CD14-positive monocyte (primary cell): ENCODE measurements at regions not wholly inside any gene's neighbourhood (a gene's known extent, or its start where the extent isn't known, plus 50 kb on each side); places are given as distances from the start of the nearest gene placed in this dataset.
A peak's percentile ranks its signal among the peaks of the same experiment; 100 is the strongest.

Experiments used
- DNase-seq, 3 donors: peaks; one replicate each; pipeline ENCODE4 v3.0.0-alpha.2; 2011 to 2022
- H2AFZ ChIP-seq: 2 replicates; pipeline ENCODE4 v1.6.0; 2012; ENCODE audit warnings: mild to moderate bottlenecking, low read depth, low read length, inconsistent platforms; ENCODE audit not compliant: insufficient read depth, poor library complexity, severe bottlenecking
- H3K27ac ChIP-seq, 2 donors: 1 replicate in 1 of 2; 2 replicates in 1 of 2; pipeline ENCODE4 v1.5.1; 2012 to 2013; ENCODE audit warnings: low read length in 2 of 2, control low read depth in 1 of 2, inconsistent platforms in 1 of 2, low read depth in 1 of 2, mild to moderate bottlenecking in 1 of 2
- H3K27me3 ChIP-seq, 2 donors: one replicate each; pipeline versions ENCODE4 v1.6.0 to v1.6.1; 2011 to 2013; ENCODE audit warnings: low read length in 2 of 2; ENCODE audit not compliant: control insufficient read depth in 2 of 2, insufficient read depth in 2 of 2
- H3K36me3 ChIP-seq, 2 donors: replicated peaks in 1 of 2; 1 replicate in 1 of 2; 2 replicates in 1 of 2; pipeline versions ENCODE4 v1.5.1 to v1.6.1; 2012 to 2013; ENCODE audit warnings: low read length in 2 of 2, control low read depth in 1 of 2, inconsistent platforms in 1 of 2, mild to moderate bottlenecking in 1 of 2; ENCODE audit not compliant: insufficient read depth in 2 of 2, control insufficient read depth in 1 of 2
- H3K4me1 ChIP-seq, 2 donors: 1 replicate in 1 of 2; 2 replicates in 1 of 2; pipeline versions ENCODE4 v1.5.1 to v1.6.1; 2012 to 2013; ENCODE audit warnings: low read length in 2 of 2, control low read depth in 1 of 2, inconsistent platforms in 1 of 2, mild to moderate bottlenecking in 1 of 2, moderate library complexity in 1 of 2; ENCODE audit not compliant: insufficient read depth in 2 of 2, control insufficient read depth in 1 of 2
- H3K4me2 ChIP-seq: replicated peaks from 2 replicates; pipeline ENCODE3; 2012; ENCODE audit warnings: low read length, moderate library complexity, mild to moderate bottlenecking; ENCODE audit not compliant: poor library complexity, severe bottlenecking; ENCODE audit errors: extremely low read depth
- H3K4me3 ChIP-seq, 3 experiments: fragments of 200-600 bp in 1 of 3; sonication (generic) in 1 of 3; replicated peaks in 1 of 3; 1 replicate in 2 of 3; 2 replicates in 1 of 3; pipeline ENCODE4 v1.5.1; 2011 to 2013; ENCODE audit warnings: low read length in 3 of 3, mild to moderate bottlenecking in 3 of 3, control low read depth in 2 of 3, low read depth in 2 of 3, inconsistent platforms in 1 of 3, moderate library complexity in 1 of 3
- H3K79me2 ChIP-seq: 2 replicates; pipeline ENCODE4 v1.6.0; 2012; ENCODE audit warnings: mild to moderate bottlenecking, control low read depth, inconsistent platforms, low read length, moderate library complexity; ENCODE audit not compliant: insufficient read depth
- H3K9ac ChIP-seq: 2 replicates; pipeline ENCODE4 v1.6.0; 2017; ENCODE audit warnings: low read length, mild to moderate bottlenecking; ENCODE audit not compliant: insufficient read depth, poor library complexity, severe bottlenecking
- H3K9me3 ChIP-seq, 2 donors: replicated peaks in 1 of 2; 1 replicate in 1 of 2; 2 replicates in 1 of 2; pipeline versions ENCODE4 v1.5.1 to v1.6.1; 2012 to 2013; ENCODE audit warnings: low read length in 2 of 2, control low read depth in 1 of 2; ENCODE audit not compliant: control insufficient read depth in 1 of 2, insufficient read depth in 1 of 2
- H4K20me1 ChIP-seq: 2 replicates; pipeline ENCODE4 v1.6.0; 2012; ENCODE audit warnings: mild to moderate bottlenecking, low read length, control low read depth, moderate library complexity; ENCODE audit not compliant: insufficient read depth
- H3K27ac Mint-ChIP-seq, 7 donors: one replicate each; pipeline ENCODE4 v1.8.0; 2020; ENCODE audit warnings: mild to moderate bottlenecking in 7 of 7, mixed read lengths in 7 of 7, moderate library complexity in 6 of 7, inconsistent platforms in 2 of 7
- H3K27me3 Mint-ChIP-seq, 3 donors: one replicate each; pipeline ENCODE4 v1.8.0; 2021 to 2022; ENCODE audit warnings: low read depth in 3 of 3, mild to moderate bottlenecking in 3 of 3, mixed read lengths in 3 of 3, moderate library complexity in 3 of 3, inconsistent platforms in 1 of 3
- H3K36me3 Mint-ChIP-seq, 2 donors: one replicate each; pipeline ENCODE4 v1.8.0; 2020; ENCODE audit warnings: mixed read lengths in 2 of 2, inconsistent platforms in 1 of 2, mild to moderate bottlenecking in 1 of 2
- H3K4me1 Mint-ChIP-seq: one replicate; pipeline ENCODE4 v1.8.0; 2020; ENCODE audit warnings: mild to moderate bottlenecking, mixed read lengths
- H3K4me3 Mint-ChIP-seq, 2 donors: one replicate each; pipeline ENCODE4 v1.8.0; 2020; ENCODE audit warnings: mild to moderate bottlenecking in 2 of 2, mixed read lengths in 2 of 2, moderate library complexity in 1 of 2
- H3K9me3 Mint-ChIP-seq, 7 donors: one replicate each; pipeline ENCODE4 v1.8.0; 2020 to 2022; ENCODE audit warnings: mixed read lengths in 7 of 7, mild to moderate bottlenecking in 6 of 7, moderate library complexity in 6 of 7, inconsistent platforms in 2 of 7
- WGBS: methylation state at CpG from one replicate; pipeline ENCODE4 v1.1.5; 2013; ENCODE audit warnings: missing lambda C conversion rate; ENCODE audit not compliant: insufficient coverage; 5-methylcytosine and 5-hydroxymethylcytosine counted together
- intact Hi-C, 2 donors: fragments of 100-400 bp; cut with micrococcal nuclease; formaldehyde crosslinking; loops; one replicate each; pipeline versions ENCODE4 v1.15.0 to v1.15.1; 2023
- TF ChIP-seq, protein P1 (sequence below): fragments of 200-600 bp; IDR thresholded peaks from one replicate; pipeline ENCODE4 v1.8.0; 2022; ENCODE audit warnings: antibody characterized with exemption, mild to moderate bottlenecking

DNA sequence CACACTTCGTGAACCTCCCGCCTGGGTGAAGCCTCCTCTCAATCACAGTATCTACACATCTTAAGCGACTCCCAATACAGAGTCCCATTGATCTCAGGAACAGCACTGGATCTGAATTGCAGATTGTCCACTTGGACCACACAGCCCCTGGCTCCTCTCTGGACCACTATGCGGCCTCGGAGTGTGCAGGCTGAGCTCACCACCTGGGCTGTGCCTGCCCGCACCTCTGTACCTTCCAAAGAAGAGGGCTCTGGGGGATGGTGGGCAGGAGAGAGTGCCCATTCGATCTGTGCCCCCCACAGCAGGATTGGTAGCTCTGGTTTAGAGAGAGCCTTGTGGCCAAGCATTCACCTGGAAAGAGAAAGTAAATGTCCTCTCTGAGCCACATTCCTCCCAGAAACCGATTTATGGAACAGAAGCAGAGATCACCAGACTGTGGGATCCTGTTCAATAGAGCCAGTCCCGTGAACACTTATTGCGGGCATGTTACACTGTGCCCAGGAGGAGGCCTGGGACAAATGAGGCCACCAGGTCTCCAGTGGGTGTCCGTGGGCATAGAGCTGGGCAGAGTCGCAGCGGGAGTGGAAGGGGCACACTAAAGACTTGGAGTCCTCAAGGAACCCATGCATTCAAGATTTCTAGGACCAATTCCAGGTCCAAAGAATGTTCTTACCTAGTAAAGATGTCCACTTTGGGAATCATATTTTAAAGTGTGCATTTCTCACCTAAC lies 141.6 kb upstream of the SOX1 start:
- intact Hi-C loops = no loop called here
- H3K4me3 Mint-ChIP-seq = no peak overlapping the region
- no peaks in the 10 kb centered on the region for H3K79me2 ChIP-seq
- H3K9me3 ChIP-seq = no peaks in the 10 kb centered on the region
- H3K27me3 ChIP-seq = no peaks in the 10 kb centered on the region
- peak overlapping the region in 1 of 7 donors; percentile 58 for H3K27ac Mint-ChIP-seq
- peaks cover 0 to 5% (median 0%) of the 10 kb centered on the region in 7 donors for H3K9me3 Mint-ChIP-seq
- H3K9ac ChIP-seq = no peak overlapping the region
- H4K20me1 ChIP-seq = no peaks in the 10 kb centered on the region
- no peak overlapping the region for H3K4me3 ChIP-seq
- H3K27ac ChIP-seq = no peak overlapping the region
- no peak overlapping the region for H3K4me2 ChIP-seq
- no peaks in the 10 kb centered on the region for H3K36me3 Mint-ChIP-seq
- TF ChIP-seq, protein P1, sequence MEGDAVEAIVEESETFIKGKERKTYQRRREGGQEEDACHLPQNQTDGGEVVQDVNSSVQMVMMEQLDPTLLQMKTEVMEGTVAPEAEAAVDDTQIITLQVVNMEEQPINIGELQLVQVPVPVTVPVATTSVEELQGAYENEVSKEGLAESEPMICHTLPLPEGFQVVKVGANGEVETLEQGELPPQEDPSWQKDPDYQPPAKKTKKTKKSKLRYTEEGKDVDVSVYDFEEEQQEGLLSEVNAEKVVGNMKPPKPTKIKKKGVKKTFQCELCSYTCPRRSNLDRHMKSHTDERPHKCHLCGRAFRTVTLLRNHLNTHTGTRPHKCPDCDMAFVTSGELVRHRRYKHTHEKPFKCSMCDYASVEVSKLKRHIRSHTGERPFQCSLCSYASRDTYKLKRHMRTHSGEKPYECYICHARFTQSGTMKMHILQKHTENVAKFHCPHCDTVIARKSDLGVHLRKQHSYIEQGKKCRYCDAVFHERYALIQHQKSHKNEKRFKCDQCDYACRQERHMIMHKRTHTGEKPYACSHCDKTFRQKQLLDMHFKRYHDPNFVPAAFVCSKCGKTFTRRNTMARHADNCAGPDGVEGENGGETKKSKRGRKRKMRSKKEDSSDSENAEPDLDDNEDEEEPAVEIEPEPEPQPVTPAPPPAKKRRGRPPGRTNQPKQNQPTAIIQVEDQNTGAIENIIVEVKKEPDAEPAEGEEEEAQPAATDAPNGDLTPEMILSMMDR = no peak
- H3K27me3 Mint-ChIP-seq = peaks cover 9% of the 10 kb centered on the region in 3 donors
- DNase-seq = no peak
- no peaks in the 10 kb centered on the region for H3K36me3 ChIP-seq
- 92% methylated on average over 12 of the region's 13 CpGs for WGBS
- H2AFZ ChIP-seq = no peak overlapping the region
- no peaks in the 10 kb centered on the region for H3K4me1 ChIP-seq
- H3K4me1 Mint-ChIP-seq = no peaks in the 10 kb centered on the region

DNA sequence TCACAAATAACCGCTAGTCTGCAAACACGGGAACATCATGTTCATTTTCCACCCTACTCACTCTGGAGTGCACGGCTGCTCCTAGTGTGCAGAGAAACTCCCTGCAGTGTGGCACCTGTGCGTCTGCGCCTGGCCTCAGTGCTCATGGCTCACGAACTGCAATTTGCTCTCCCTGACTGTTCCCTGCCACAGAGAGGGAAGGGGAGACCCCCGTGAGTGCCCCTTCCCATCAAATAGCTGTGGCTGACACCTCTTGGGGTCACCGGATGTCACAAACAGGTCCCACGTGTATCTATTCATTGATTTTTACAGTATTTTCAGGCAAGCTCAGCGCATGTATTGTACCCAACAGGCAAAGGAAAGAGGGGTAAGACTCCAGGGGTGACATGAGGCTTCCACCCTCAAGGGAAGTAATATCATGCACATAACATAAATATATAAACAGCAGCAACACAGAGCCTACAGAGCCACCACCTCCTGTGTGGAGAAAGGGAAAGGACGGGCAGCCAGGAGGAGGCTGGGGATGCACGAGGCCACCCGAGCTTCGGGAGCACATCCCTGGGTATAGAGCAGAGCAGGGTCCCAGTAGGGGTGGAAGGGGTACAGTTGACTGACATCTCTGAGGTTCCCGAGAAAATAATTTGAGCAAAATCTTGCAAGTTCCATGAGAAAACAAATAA lies 140.3 kb upstream of the SOX1 start:
- Histone ChIP-seq H3K4me2 (no peak overlapping the region), H3K27ac (no peak overlapping the region), H3K9me3 (no peaks in the 10 kb centered on the region), H3K36me3 (no peaks in the 10 kb centered on the region), H3K27me3 (no peaks in the 10 kb centered on the region), H3K79me2 (no peaks in the 10 kb centered on the region), H2AFZ (no peak overlapping the region), H4K20me1 (no peaks in the 10 kb centered on the region), H3K4me1 (no peaks in the 10 kb centered on the region), H3K4me3 (no peak overlapping the region), H3K9ac (no peak overlapping the region)
- no peak overlapping the region for H3K27ac Mint-ChIP-seq
- no peaks in the 10 kb centered on the region for H3K36me3 Mint-ChIP-seq
- WGBS = 85% methylated on average over 9 of the region's 15 CpGs
- no peak overlapping the region for H3K4me3 Mint-ChIP-seq
- no peaks in the 10 kb centered on the region for H3K4me1 Mint-ChIP-seq
- intact Hi-C loops = no loop called here
- H3K27me3 Mint-ChIP-seq = peaks cover 3 to 9% (median 5%) of the 10 kb centered on the region in 3 donors
- H3K9me3 Mint-ChIP-seq = peaks cover 0 to 2% (median 0%) of the 10 kb centered on the region in 7 donors
- DNase-seq = no peak
- TF ChIP-seq, protein P1 = no peak
